ENCODE measurements at regions not wholly inside any gene's neighbourhood (a gene's known extent, or its start where the extent isn't known, plus 50 kb on each side); places are given as distances from the start of the nearest gene placed in this dataset.

- H3K36me3 Mint-ChIP-seq (ENCODE audit: insufficient read depth) = no peaks in the 10 kb centered on the region
- H3K4me3 Mint-ChIP-seq = no peak overlapping the region
- H3K27ac Mint-ChIP-seq = no peak overlapping the region
- no peaks in the 10 kb centered on the region for H3K4me1 Mint-ChIP-seq (ENCODE audit: low read depth in 2 of 2)
- H3K9me3 Mint-ChIP-seq = no peaks in the 10 kb centered on the region
- DNase-seq = no peak
- H3K27me3 Mint-ChIP-seq = peaks cover 12 to 20% of the 10 kb centered on the region in 2 donors
- ATAC-seq (replicated peaks) = no peak
Observed at GRCh38 chr5:174182111-174182510, 136.6 kb downstream of the NSG2 start.

DNA sequence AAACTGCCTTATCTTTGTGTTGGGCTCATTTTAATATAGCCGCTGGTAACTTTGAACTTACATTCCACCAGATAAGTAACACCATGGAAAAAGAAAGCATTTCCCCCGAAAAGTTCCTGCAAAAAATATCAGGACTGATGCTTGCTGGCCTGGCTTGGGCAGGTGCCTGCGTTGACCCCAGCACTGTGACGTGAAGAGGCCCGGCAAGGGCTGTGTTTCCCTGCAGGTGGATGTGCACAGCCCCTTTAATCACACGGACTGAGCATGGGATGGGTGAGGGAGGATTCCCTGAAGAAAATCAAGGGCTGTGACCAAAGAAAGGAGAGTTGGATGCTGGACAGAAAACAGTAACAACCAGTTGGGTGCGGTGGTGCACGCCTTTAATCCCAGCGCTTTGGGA lies 138.2 kb downstream of the NSG2 start:
- DNase-seq = no peak
- no peak for ATAC-seq (replicated peaks)
- Mint-ChIP-seq H3K9me3 (no peaks in the 10 kb centered on the region), H3K27ac (no peak overlapping the region), H3K36me3 (ENCODE audit: insufficient read depth) (no peaks in the 10 kb centered on the region), H3K4me3 (no peak overlapping the region), H3K4me1 (ENCODE audit: low read depth in 2 of 2) (no peaks in the 10 kb centered on the region), H3K27me3 (peaks cover 12 to 20% of the 10 kb centered on the region in 2 donors)

- DNase-seq (no peak), ATAC-seq (replicated peaks) (no peak)
- Mint-ChIP-seq H3K4me1 (ENCODE audit: low read depth in 2 of 2) (no peaks in the 10 kb centered on the region), H3K27me3 (peaks cover 12 to 20% of the 10 kb centered on the region in 2 donors), H3K4me3 (no peak overlapping the region), H3K36me3 (ENCODE audit: insufficient read depth) (no peaks in the 10 kb centered on the region), H3K9me3 (no peaks in the 10 kb centered on the region), H3K27ac (no peak overlapping the region)
Observed at GRCh38 chr5:174185506-174185905, 140.0 kb downstream of the NSG2 start.

- Mint-ChIP-seq H3K27ac (no peak overlapping the region), H3K27me3 (peaks cover 9 to 20% of the 10 kb centered on the region in 2 donors), H3K4me1 (ENCODE audit: low read depth in 2 of 2) (no peaks in the 10 kb centered on the region), H3K9me3 (no peaks in the 10 kb centered on the region), H3K36me3 (ENCODE audit: insufficient read depth) (no peaks in the 10 kb centered on the region), H3K4me3 (no peak overlapping the region)
- DNase-seq = no peak
- ATAC-seq (replicated peaks) = no peak
Observed at GRCh38 chr5:174186096-174186695, 140.7 kb downstream of the NSG2 start.

DNA sequence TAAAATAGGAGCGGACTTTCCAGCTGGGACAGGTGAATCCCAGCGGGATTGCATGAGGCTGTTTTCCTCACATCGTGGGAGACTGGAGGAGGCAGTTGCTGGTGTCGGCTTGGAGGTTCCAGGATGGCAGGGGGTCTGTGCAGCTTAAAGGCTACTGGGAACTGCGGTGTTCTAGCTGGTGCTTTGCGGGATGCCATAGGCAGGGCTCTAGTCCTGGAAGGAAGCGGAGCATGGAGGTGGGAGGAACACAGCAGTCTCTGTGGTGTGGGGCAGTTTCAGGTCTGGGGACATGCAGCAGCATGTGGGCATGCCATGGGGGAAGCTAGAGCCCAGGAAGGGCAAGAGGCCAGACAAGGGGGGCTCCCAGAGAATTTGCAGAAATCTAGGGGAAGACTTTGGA lies 141.5 kb downstream of the NSG2 start:
- Mint-ChIP-seq H3K27ac (no peak overlapping the region), H3K4me3 (no peak overlapping the region), H3K9me3 (no peaks in the 10 kb centered on the region), H3K27me3 (peaks cover 6 to 20% of the 10 kb centered on the region in 2 donors), H3K4me1 (ENCODE audit: low read depth in 2 of 2) (no peaks in the 10 kb centered on the region), H3K36me3 (ENCODE audit: insufficient read depth) (no peaks in the 10 kb centered on the region)
- DNase-seq = no peak
- ATAC-seq (replicated peaks) = no peak

DNA sequence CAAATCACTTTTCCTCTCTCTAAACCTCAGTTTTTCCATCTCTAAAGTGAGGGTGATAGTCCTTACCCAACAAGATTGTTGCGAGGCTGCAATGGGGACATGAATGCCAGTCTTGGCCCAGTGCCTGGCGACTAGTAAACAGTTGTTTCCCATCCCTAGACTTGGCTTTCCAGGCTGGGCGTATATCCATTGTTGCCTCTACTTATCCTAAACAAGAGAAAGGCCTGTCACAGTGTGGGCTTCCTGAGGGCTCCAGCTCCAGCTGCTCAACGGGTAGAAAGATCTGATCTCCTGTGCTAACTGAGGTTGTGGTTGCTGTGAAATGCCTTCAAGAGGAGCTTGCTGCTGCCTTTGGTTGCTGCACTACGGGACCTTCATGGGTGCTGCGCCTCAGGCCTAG lies 142.0 kb downstream of the NSG2 start:
- no peaks in the 10 kb centered on the region for H3K4me1 Mint-ChIP-seq (ENCODE audit: low read depth in 2 of 2)
- DNase-seq (no peak), ATAC-seq (replicated peaks) (no peak)
- no peaks in the 10 kb centered on the region for H3K9me3 Mint-ChIP-seq
- H3K36me3 Mint-ChIP-seq (ENCODE audit: insufficient read depth) = no peaks in the 10 kb centered on the region
- peaks cover 6 to 20% of the 10 kb centered on the region in 2 donors for H3K27me3 Mint-ChIP-seq
- H3K27ac Mint-ChIP-seq = no peak overlapping the region
- H3K4me3 Mint-ChIP-seq = no peak overlapping the region

GRCh38 chr5:174188295-174188694 lies 142.8 kb downstream of the NSG2 start:
- Mint-ChIP-seq H3K36me3 (ENCODE audit: insufficient read depth) (no peaks in the 10 kb centered on the region), H3K27me3 (peaks cover 6 to 20% of the 10 kb centered on the region in 2 donors), H3K27ac (no peak overlapping the region), H3K9me3 (no peaks in the 10 kb centered on the region), H3K4me1 (ENCODE audit: low read depth in 2 of 2) (no peaks in the 10 kb centered on the region), H3K4me3 (no peak overlapping the region)
- DNase-seq = no peak
- ATAC-seq (replicated peaks) = no peak

DNA sequence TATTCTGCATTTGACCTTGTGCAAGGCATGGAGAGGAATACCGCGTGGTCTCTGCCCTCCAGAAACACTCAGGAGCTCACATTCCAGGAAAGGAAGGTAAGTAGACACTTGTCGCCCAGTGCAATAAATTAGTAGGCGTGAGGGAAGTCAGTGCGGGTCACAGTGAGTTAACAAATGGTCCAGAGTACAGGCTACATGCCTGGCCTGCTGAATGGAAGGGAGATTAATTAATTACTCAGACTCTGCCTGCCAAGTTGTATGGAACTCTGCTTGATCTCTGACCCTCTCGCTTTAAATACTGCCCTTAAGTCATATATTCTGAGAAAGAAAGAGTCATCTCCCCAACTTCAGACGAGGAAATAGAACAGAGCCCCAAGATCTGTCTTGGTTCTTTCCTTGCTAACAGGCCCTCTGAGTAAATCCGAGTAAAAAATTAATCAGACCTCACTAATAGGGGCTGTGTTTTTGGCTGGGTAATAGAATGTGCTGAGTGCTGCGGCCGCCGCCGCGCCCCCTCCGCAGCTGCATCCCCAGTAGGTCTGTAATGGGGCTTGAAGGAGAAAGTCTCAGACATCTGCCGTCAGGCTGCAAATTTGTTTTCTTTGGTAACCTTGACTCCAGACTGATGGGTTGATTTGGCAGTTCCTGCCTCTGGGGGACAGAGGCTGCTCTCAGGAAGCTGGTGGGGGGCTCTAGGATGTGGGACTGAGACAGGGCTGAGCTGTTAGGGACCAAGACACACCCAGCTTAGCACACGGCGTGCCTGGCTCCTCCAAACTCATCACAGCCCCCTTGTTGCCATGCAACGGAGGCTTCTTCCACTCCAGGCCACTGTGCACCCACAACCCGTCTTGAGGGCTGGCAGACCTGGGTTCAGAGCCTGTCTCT lies 144.4 kb downstream of the NSG2 start:
- H3K36me3 Mint-ChIP-seq (ENCODE audit: insufficient read depth) = no peaks in the 10 kb centered on the region
- no peak for DNase-seq
- no peak for ATAC-seq (replicated peaks)
- H3K27me3 Mint-ChIP-seq = peaks cover 6 to 17% of the 10 kb centered on the region in 2 donors
- no peak overlapping the region for H3K4me3 Mint-ChIP-seq
- H3K4me1 Mint-ChIP-seq (ENCODE audit: low read depth in 2 of 2) = no peaks in the 10 kb centered on the region
- no peak overlapping the region for H3K27ac Mint-ChIP-seq
- no peaks in the 10 kb centered on the region for H3K9me3 Mint-ChIP-seq

- ATAC-seq (replicated peaks) (no peak), DNase-seq (no peak)
- H3K27ac Mint-ChIP-seq = no peak overlapping the region
- no peaks in the 10 kb centered on the region for H3K4me1 Mint-ChIP-seq (ENCODE audit: low read depth in 2 of 2)
- H3K4me3 Mint-ChIP-seq = no peak overlapping the region
- peaks cover 6 to 10% of the 10 kb centered on the region in 2 donors for H3K27me3 Mint-ChIP-seq
- H3K9me3 Mint-ChIP-seq = no peaks in the 10 kb centered on the region
- H3K36me3 Mint-ChIP-seq (ENCODE audit: insufficient read depth) = no peaks in the 10 kb centered on the region
Observed at GRCh38 chr5:174191076-174191475, 145.6 kb downstream of the NSG2 start.

- Mint-ChIP-seq H3K9me3 (no peaks in the 10 kb centered on the region), H3K27me3 (peaks cover 0 to under 1% of the 10 kb centered on the region in 2 donors), H3K4me1 (ENCODE audit: low read depth in 2 of 2) (no peaks in the 10 kb centered on the region), H3K4me3 (no peak overlapping the region), H3K36me3 (ENCODE audit: insufficient read depth) (no peaks in the 10 kb centered on the region), H3K27ac (no peak overlapping the region)
- ATAC-seq (replicated peaks) = no peak
- DNase-seq = no peak
Observed at GRCh38 chr5:174191850-174192655, 146.5 kb downstream of the NSG2 start.

- Mint-ChIP-seq H3K9me3 (no peaks in the 10 kb centered on the region), H3K36me3 (ENCODE audit: insufficient read depth) (no peaks in the 10 kb centered on the region), H3K27ac (no peak overlapping the region), H3K27me3 (no peaks in the 10 kb centered on the region), H3K4me3 (no peak overlapping the region), H3K4me1 (ENCODE audit: low read depth in 2 of 2) (no peaks in the 10 kb centered on the region)
- ATAC-seq (replicated peaks) = no peak
- no peak for DNase-seq
Observed at GRCh38 chr5:174192901-174193300, 147.4 kb downstream of the NSG2 start.

- Mint-ChIP-seq H3K27ac (no peak overlapping the region), H3K36me3 (ENCODE audit: insufficient read depth) (no peaks in the 10 kb centered on the region), H3K4me1 (ENCODE audit: low read depth in 2 of 2) (no peaks in the 10 kb centered on the region), H3K9me3 (no peaks in the 10 kb centered on the region), H3K4me3 (no peak overlapping the region), H3K27me3 (no peaks in the 10 kb centered on the region)
- no peak for DNase-seq
- no peak for ATAC-seq (replicated peaks)
Observed at GRCh38 chr5:174195517-174195916, 150.0 kb downstream of the NSG2 start.

DNA sequence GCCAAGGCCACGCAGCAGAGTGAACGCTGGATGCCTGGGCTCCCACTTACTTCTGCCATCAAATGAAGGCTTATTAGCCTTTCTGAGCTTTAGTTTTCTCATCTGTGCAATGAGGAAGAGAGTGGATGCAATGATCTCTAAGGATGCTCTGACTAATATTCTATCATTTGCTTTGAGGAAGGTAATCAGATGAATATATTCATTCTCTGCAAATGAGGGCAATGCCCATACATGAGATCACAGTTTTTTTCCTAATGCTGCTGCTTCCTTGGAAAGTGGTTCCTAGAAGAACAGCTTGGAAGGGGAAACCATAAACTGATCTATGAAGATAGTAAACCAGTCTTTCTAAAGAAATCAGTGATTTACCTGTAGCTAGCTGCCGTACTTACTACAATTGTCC lies 152.4 kb downstream of the NSG2 start:
- H3K4me1 Mint-ChIP-seq (ENCODE audit: low read depth in 2 of 2) = no peaks in the 10 kb centered on the region
- no peak for DNase-seq
- no peaks in the 10 kb centered on the region for H3K27me3 Mint-ChIP-seq
- ATAC-seq (replicated peaks) = no peak
- no peak overlapping the region for H3K4me3 Mint-ChIP-seq
- no peaks in the 10 kb centered on the region for H3K36me3 Mint-ChIP-seq (ENCODE audit: insufficient read depth)
- peaks cover 0 to 1% of the 10 kb centered on the region in 2 donors for H3K9me3 Mint-ChIP-seq
- H3K27ac Mint-ChIP-seq = no peak overlapping the region
